CD4-positive, alpha-beta T cell treated with Interleukin-4 for 1 hour (primary cell): ENCODE measurements at regions not wholly inside any gene's neighbourhood (a gene's known extent, or its start where the extent isn't known, plus 50 kb on each side); places are given as distances from the start of the nearest gene placed in this dataset.
"Not testable (repeated sequence)": the region's sequence is repeated elsewhere in the genome, so short reads cannot be mapped to it uniquely, and the experiment has no call there.

Experiments
- DNase-seq, 2 donors: peaks; one replicate each; pipeline ENCODE4 v3.0.0-alpha.2; 2020 to 2022

GRCh38 chr1:235059221-235059620 lies 69.4 kb downstream of the TOMM20 start:
- no peak for DNase-seq

GRCh38 chr1:235058695-235059094 lies 69.9 kb downstream of the TOMM20 start:
- DNase-seq = no peak

GRCh38 chr1:235057385-235058306 lies 71.0 kb downstream of the TOMM20 start:
- no peak for DNase-seq

GRCh38 chr1:235056937-235057336 lies 71.7 kb downstream of the TOMM20 start:
- DNase-seq = no peak

- no peak for DNase-seq
Observed at GRCh38 chr1:235054936-235055335, 73.7 kb downstream of the TOMM20 start.

GRCh38 chr1:235054466-235054865 lies 74.2 kb downstream of the TOMM20 start:
- no peak for DNase-seq

- no peak for DNase-seq
Observed at GRCh38 chr1:235052067-235053008, 76.3 kb downstream of the TOMM20 start.

GRCh38 chr1:235051521-235051920 lies 77.1 kb downstream of the TOMM20 start:
- no peak for DNase-seq

GRCh38 chr1:235050911-235051360 lies 77.7 kb downstream of the TOMM20 start:
- no peak for DNase-seq

- DNase-seq = not testable (repeated sequence)
Observed at GRCh38 chr1:235049716-235050378, 78.8 kb downstream of the TOMM20 start.

- no peak for DNase-seq
Observed at GRCh38 chr1:235049217-235049616, 79.4 kb downstream of the TOMM20 start.

- DNase-seq = no peak
Observed at GRCh38 chr1:235047331-235047871, 81.2 kb downstream of the TOMM20 start.

- no peak for DNase-seq
Observed at GRCh38 chr1:235045921-235046601, 82.6 kb downstream of the TOMM20 start.

- no peak for DNase-seq
Observed at GRCh38 chr1:235045034-235045690, 83.5 kb downstream of the TOMM20 start.

- DNase-seq = no peak
Observed at GRCh38 chr1:235043234-235043633, 85.4 kb downstream of the TOMM20 start.

GRCh38 chr1:235038701-235039100 lies 89.9 kb downstream of the TOMM20 start:
- DNase-seq = no peak

- no peak for DNase-seq
Observed at GRCh38 chr1:235035928-235036327, 92.7 kb downstream of the TOMM20 start.

- DNase-seq = no peak
Observed at GRCh38 chr1:235030919-235031596, 97.6 kb downstream of the TOMM20 start.

- no peak for DNase-seq
Observed at GRCh38 chr1:235027862-235028250, 100.8 kb downstream of the TOMM20 start.

- no peak for DNase-seq
Observed at GRCh38 chr1:235027076-235027861, 101.4 kb downstream of the TOMM20 start.
